H1 (cell line): ENCODE measurements at regions not wholly inside any gene's neighbourhood (a gene's known extent, or its start where the extent isn't known, plus 50 kb on each side); places are given as distances from the start of the nearest gene placed in this dataset.

Experiments
- CTCF ChIA-PET: fragments of 300-600 bp; sonication (Branson Sonifier 250); formaldehyde crosslinking; loops from one replicate; lab custom pipeline; 2021; ENCODE audit not compliant: partially characterized antibody; lab: Charles Lee
- POLR2A ChIA-PET: fragments of 300-600 bp; sonication (Branson Sonifier 250); formaldehyde crosslinking; loops from one replicate; lab custom pipeline; 2021; ENCODE audit warnings: inconsistent platforms; ENCODE audit not compliant: partially characterized antibody; lab: Charles Lee
- DNase-seq, 2 experiments: peaks; one replicate each; pipeline versions ENCODE4 v3.0.0 to v3.0.0-alpha.2; 2010 to 2022; ENCODE audit warnings: low spot score in 2 of 2, low read depth in 1 of 2, mixed read lengths in 1 of 2
- FAIRE-seq: peaks from 2 replicates; lab custom pipeline; 2011; peaks lifted over from hg19 to GRCh38; lab: Jason Lieb, UNC
- H2AFZ ChIP-seq: 2 replicates; pipeline ENCODE4 v1.8.1; 2012; ENCODE audit warnings: low read length, inconsistent platforms
- H2AK5ac ChIP-seq: 2 replicates; pipeline ENCODE4 v1.6.1; 2013; ENCODE audit warnings: low read depth, low read length
- H2BK120ac ChIP-seq: replicated peaks from 2 replicates; pipeline ENCODE3; 2013; ENCODE audit warnings: low read depth, low read length, inconsistent platforms
- H2BK12ac ChIP-seq: 2 replicates; pipeline ENCODE4 v1.6.1; 2013; ENCODE audit warnings: low read depth, low read length
- H2BK15ac ChIP-seq: 2 replicates; pipeline ENCODE4 v1.6.1; 2013; ENCODE audit warnings: low read length
- H2BK20ac ChIP-seq: 2 replicates; pipeline ENCODE4 v1.6.1; 2013; ENCODE audit warnings: low read length
- H2BK5ac ChIP-seq: 2 replicates; pipeline ENCODE4 v1.6.1; 2013; ENCODE audit warnings: low read depth, low read length
- H3K14ac ChIP-seq: 2 replicates; pipeline ENCODE4 v1.6.1; 2013; ENCODE audit warnings: inconsistent platforms; ENCODE audit not compliant: insufficient read length
- H3K18ac ChIP-seq: 2 replicates; pipeline ENCODE4 v1.6.1; 2013; ENCODE audit warnings: low read length; ENCODE audit errors: extremely low read depth
- H3K23ac ChIP-seq: 2 replicates; pipeline ENCODE4 v1.6.1; 2013; ENCODE audit warnings: inconsistent platforms; ENCODE audit not compliant: insufficient read length
- H3K23me2 ChIP-seq: 2 replicates; pipeline ENCODE4 v1.6.1; 2013; ENCODE audit warnings: low read depth, low read length
- H3K27ac ChIP-seq: 2 replicates; pipeline ENCODE4 v1.6.1; 2011; ENCODE audit warnings: low read depth, low read length, inconsistent platforms
- H3K27me3 ChIP-seq, 4 experiments: replicated peaks in 1 of 4; 1 replicate in 1 of 4; 2 replicates in 3 of 4; pipeline versions ENCODE4 v1.6.1 to v1.8.1; 2011 to 2013; ENCODE audit warnings: low read length in 3 of 4, mild to moderate bottlenecking in 3 of 4, inconsistent platforms in 2 of 4, mixed read lengths in 2 of 4, moderate library complexity in 1 of 4; ENCODE audit not compliant: control insufficient read depth in 3 of 4, insufficient read depth in 3 of 4; ENCODE audit errors: extremely low read depth in 1 of 4
- H3K36me3 ChIP-seq, 4 experiments: 2 replicates each; pipeline versions ENCODE4 v1.6.1 to v1.8.1; 2011 to 2013; ENCODE audit warnings: mild to moderate bottlenecking in 4 of 4, low read length in 3 of 4, moderate library complexity in 2 of 4, control low read depth in 1 of 4, inconsistent platforms in 1 of 4; ENCODE audit not compliant: insufficient read depth in 4 of 4, control insufficient read depth in 2 of 4
- H3K4ac ChIP-seq: replicated peaks from 2 replicates; pipeline ENCODE3; 2013; ENCODE audit warnings: low read length, low read depth, mixed read lengths, inconsistent platforms; ENCODE audit not compliant: insufficient read length
- H3K4me1 ChIP-seq, 4 experiments: replicated peaks in 1 of 4; 1 replicate in 1 of 4; 2 replicates in 3 of 4; pipeline versions ENCODE4 v1.6.1 to v1.8.1; 2011 to 2013; ENCODE audit warnings: low read length in 3 of 4, inconsistent platforms in 2 of 4, mixed read lengths in 1 of 4; ENCODE audit not compliant: insufficient read depth in 4 of 4, control insufficient read depth in 3 of 4
- H3K4me2 ChIP-seq, 2 experiments: 2 replicates each; pipeline versions ENCODE4 v1.6.1 to v1.8.1; 2011 to 2013; ENCODE audit warnings: low read depth in 2 of 2, low read length in 2 of 2, control low read depth in 1 of 2, inconsistent platforms in 1 of 2, mild to moderate bottlenecking in 1 of 2; ENCODE audit not compliant: insufficient read depth in 1 of 2
- H3K4me3 ChIP-seq, 4 experiments: fragments of 200-600, 300-600 bp in 1 of 4; sonication (generic), shearing (Covaris generic), sonication (Bioruptor Twin) in 1 of 4; 2 replicates each; pipeline versions ENCODE4 v1.5.1 to v1.8.1; 2011 to 2016; ENCODE audit warnings: low read length in 4 of 4, low read depth in 3 of 4, control low read depth in 2 of 4, inconsistent platforms in 2 of 4, mild to moderate bottlenecking in 2 of 4, mixed read lengths in 1 of 4, moderate library complexity in 1 of 4; ENCODE audit not compliant: insufficient read depth in 2 of 4; ENCODE audit errors: extremely low read depth in 1 of 4
- H3K56ac ChIP-seq: replicated peaks from 2 replicates; pipeline ENCODE3; 2013; ENCODE audit warnings: low read depth, mild to moderate bottlenecking, mixed read lengths, low read length, inconsistent platforms; ENCODE audit not compliant: insufficient read length
- H3K79me1 ChIP-seq: 2 replicates; pipeline ENCODE4 v1.6.1; 2013; ENCODE audit warnings: low read depth, low read length, control low read depth
- H3K79me2 ChIP-seq, 2 experiments: 2 replicates each; pipeline versions ENCODE4 v1.6.1 to v1.8.1; 2012 to 2013; ENCODE audit warnings: low read length in 2 of 2, mild to moderate bottlenecking in 2 of 2, inconsistent platforms in 1 of 2; ENCODE audit not compliant: insufficient read depth in 2 of 2, control insufficient read depth in 1 of 2
- H3K9ac ChIP-seq, 4 experiments: replicated peaks in 1 of 4; 1 replicate in 1 of 4; 2 replicates in 3 of 4; pipeline versions ENCODE4 v1.6.1 to v1.8.1; 2011 to 2013; ENCODE audit warnings: low read depth in 3 of 4, low read length in 3 of 4, control low read depth in 2 of 4, mild to moderate bottlenecking in 2 of 4, moderate library complexity in 2 of 4, inconsistent platforms in 1 of 4; ENCODE audit errors: extremely low read depth in 1 of 4
- H3K9me3 ChIP-seq, 2 experiments: 2 replicates each; pipeline versions ENCODE4 v1.6.1 to v1.8.1; 2012 to 2013; ENCODE audit warnings: mild to moderate bottlenecking in 2 of 2, moderate library complexity in 2 of 2, control low read depth in 1 of 2, inconsistent platforms in 1 of 2, low read depth in 1 of 2, low read length in 1 of 2, mixed read lengths in 1 of 2; ENCODE audit not compliant: insufficient read depth in 2 of 2
- H4K20me1 ChIP-seq, 2 experiments: replicated peaks in 1 of 2; 2 replicates each; pipeline versions ENCODE3 to v1.8.1; 2011 to 2013; ENCODE audit warnings: inconsistent platforms in 2 of 2, low read length in 2 of 2, mild to moderate bottlenecking in 1 of 2; ENCODE audit not compliant: insufficient read depth in 2 of 2, control insufficient read depth in 1 of 2
- H4K5ac ChIP-seq: 2 replicates; pipeline ENCODE4 v1.6.1; 2013; ENCODE audit warnings: low read length, low read depth, mixed read lengths, inconsistent platforms; ENCODE audit not compliant: insufficient read length
- H4K8ac ChIP-seq: 2 replicates; pipeline ENCODE4 v1.8.0; 2013; ENCODE audit warnings: mild to moderate bottlenecking, moderate library complexity, low read length, inconsistent platforms; ENCODE audit not compliant: insufficient read depth; ENCODE audit errors: extremely low read depth
- H4K91ac ChIP-seq: replicated peaks from 2 replicates; pipeline ENCODE3; 2013; ENCODE audit warnings: low read length, mixed read lengths, inconsistent platforms; ENCODE audit not compliant: insufficient read length
- BCL11A ChIP-seq, 2 experiments: IDR thresholded peaks; one replicate each; pipeline ENCODE4 v1.6.1; 2011; ENCODE audit warnings: low read depth in 2 of 2, low read length in 2 of 2, mild to moderate bottlenecking in 2 of 2
- CBX8 ChIP-seq: fragments of 300-800, 300-1000 bp; sonication (generic); IDR thresholded peaks from 2 replicates; pipeline ENCODE4 v1.7.1; 2016; ENCODE audit warnings: low read depth, low read length, borderline replicate concordance
- SP4 ChIP-seq: IDR thresholded peaks from 2 replicates; pipeline ENCODE4 v1.6.1; 2012; ENCODE audit warnings: low read length, inconsistent platforms
- WGBS, 2 experiments: shearing (Covaris generic) in 1 of 2; methylation state at CpG; one replicate each; pipeline versions ENCODE4 v1.1.6 to v1.1.7; 2013 to 2015; ENCODE audit warnings: low lambda C conversion rate in 2 of 2, mixed read lengths in 2 of 2, inconsistent platforms in 1 of 2, low coverage in 1 of 2, missing lambda C conversion rate in 1 of 2; ENCODE audit not compliant: insufficient replicate concordance in 2 of 2, insufficient coverage in 1 of 2, insufficient read length in 1 of 2; ENCODE audit errors: extremely low coverage in 1 of 2, missing lambda C conversion rate in 1 of 2; 5-methylcytosine and 5-hydroxymethylcytosine counted together

DNA sequence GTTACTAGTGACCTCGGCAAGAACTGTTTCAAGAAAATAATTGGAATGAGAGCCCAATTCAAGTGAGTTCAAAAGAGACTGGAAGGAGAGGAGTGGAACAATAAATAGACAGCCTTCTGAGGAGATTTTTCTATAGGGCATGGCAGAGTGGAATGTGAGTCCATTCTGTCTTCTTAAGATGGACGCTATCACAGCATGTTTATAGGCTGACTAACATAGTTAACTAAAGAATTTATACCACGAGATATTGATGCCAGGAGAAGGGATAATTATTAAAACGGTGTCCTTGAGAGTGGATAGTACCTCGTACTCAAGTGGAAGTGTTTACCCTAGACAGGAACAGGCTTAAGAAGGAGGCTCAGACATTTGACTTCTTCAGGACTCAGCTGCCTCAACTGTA lies 143.5 kb upstream of the RBBP8 start:
- H2AFZ ChIP-seq: 0 out of 2 replicates have a peak overlapping the region, but pooled peaks have one; percentile 1
- POLR2A ChIA-PET: interaction anchor here (1.1 kb wide), 1 partner anchor 23 kb away, joined by 3 read pairs; no protein-coding TSS in a partner anchor
- no peak overlapping the region for H2AK5ac ChIP-seq
- H4K8ac ChIP-seq: no peak overlapping the region
- no peak overlapping the region for H3K18ac ChIP-seq
- no peak overlapping the region for H3K4me3 ChIP-seq
- H2BK20ac ChIP-seq: no peak overlapping the region
- no peak overlapping the region for H3K23ac ChIP-seq
- no peak for TF ChIP-seq CBX8
- TF ChIP-seq BCL11A (IDR thresholded peaks at IDR 0.05; ENCODE audit: low read depth in 2 of 2, low read length in 2 of 2): no peak
- no peak for TF ChIP-seq SP4
- no peak overlapping the region for H2BK120ac ChIP-seq
- H3K79me2 ChIP-seq: no peaks in the 10 kb centered on the region
- no peaks in the 10 kb centered on the region for H3K27me3 ChIP-seq
- no peak overlapping the region for H3K56ac ChIP-seq
- no peak overlapping the region for H2BK12ac ChIP-seq
- no peak overlapping the region for H3K9ac ChIP-seq
- no peak overlapping the region for H3K14ac ChIP-seq
- no peak overlapping the region for H4K91ac ChIP-seq
- H3K23me2 ChIP-seq: no peaks in the 10 kb centered on the region
- H3K9me3 ChIP-seq: no peaks in the 10 kb centered on the region
- WGBS, 2 experiments: 86% methylated on average over 5 of the region's 5 CpGs; no CpG with 5 or more reads in 1 of the 2 experiments
- no peak overlapping the region for H3K27ac ChIP-seq
- CTCF ChIA-PET: no interaction called here
- no peak overlapping the region for H3K4me2 ChIP-seq
- no peak overlapping the region for H2BK5ac ChIP-seq
- no peak overlapping the region for H3K4ac ChIP-seq
- H2BK15ac ChIP-seq: no peak overlapping the region
- no peaks in the 10 kb centered on the region for H4K20me1 ChIP-seq
- no peaks in the 10 kb centered on the region for H3K36me3 ChIP-seq
- no peaks in the 10 kb centered on the region for H3K79me1 ChIP-seq
- FAIRE-seq: no peak
- no peak for DNase-seq
- no peaks in the 10 kb centered on the region for H3K4me1 ChIP-seq
- H4K5ac ChIP-seq: no peak overlapping the region
